ENCODE measurements at regions not wholly inside any gene's neighbourhood (a gene's known extent, or its start where the extent isn't known, plus 50 kb on each side); places are given as distances from the start of the nearest gene placed in this dataset.

DNA sequence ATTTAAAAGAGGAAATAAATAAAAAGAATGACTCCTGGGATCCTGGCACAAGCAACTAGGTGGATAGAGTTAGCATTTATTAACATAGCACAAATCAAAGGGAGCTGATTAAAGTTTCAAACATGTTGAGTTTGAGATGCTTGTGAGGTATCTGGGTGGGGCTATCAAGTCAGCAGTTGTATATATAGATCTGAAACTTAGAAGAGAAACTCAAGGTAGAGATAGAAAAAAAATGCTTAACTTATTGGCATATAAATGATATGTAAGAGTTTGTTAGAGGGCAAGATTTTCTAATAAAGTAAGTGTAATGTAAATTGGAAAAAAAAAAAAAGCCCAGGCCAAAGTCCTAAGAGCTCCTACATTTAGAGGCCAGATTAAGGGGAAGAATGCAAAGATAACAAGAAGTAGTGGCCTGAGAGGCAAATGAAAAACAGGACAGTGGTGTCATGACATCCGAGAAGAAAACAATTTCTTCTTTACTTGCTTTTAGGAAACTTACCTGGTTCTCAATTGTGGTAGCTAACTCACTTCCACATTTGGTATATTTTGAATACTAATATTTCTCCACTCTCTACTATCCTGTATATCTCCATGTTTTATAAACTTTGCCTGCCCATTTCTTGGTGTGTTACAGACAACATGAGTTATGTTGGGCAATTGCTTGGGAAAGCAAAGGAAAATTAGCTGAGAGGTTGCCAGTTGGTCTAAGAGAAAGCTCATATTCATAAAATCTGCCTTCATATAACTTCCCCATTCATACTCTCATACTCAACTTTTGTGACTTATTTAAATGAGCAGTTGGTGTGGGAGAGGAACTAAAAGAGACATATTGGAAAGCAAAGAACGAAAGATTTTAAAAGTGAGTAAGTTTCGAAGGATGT is 169.2 kb downstream of the PARM1 start:
- TF ChIP-seq, protein P1, sequence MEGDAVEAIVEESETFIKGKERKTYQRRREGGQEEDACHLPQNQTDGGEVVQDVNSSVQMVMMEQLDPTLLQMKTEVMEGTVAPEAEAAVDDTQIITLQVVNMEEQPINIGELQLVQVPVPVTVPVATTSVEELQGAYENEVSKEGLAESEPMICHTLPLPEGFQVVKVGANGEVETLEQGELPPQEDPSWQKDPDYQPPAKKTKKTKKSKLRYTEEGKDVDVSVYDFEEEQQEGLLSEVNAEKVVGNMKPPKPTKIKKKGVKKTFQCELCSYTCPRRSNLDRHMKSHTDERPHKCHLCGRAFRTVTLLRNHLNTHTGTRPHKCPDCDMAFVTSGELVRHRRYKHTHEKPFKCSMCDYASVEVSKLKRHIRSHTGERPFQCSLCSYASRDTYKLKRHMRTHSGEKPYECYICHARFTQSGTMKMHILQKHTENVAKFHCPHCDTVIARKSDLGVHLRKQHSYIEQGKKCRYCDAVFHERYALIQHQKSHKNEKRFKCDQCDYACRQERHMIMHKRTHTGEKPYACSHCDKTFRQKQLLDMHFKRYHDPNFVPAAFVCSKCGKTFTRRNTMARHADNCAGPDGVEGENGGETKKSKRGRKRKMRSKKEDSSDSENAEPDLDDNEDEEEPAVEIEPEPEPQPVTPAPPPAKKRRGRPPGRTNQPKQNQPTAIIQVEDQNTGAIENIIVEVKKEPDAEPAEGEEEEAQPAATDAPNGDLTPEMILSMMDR (IDR thresholded peaks at IDR 0.05), result no peak
- TF ChIP-seq EZH2 (IDR thresholded peaks at IDR 0.05) (no peak), EZH2phosphoT487 (IDR thresholded peaks at IDR 0.05) (no peak)
